GM18861 (cell line): ENCODE measurements at regions not wholly inside any gene's neighbourhood (a gene's known extent, or its start where the extent isn't known, plus 50 kb on each side); places are given as distances from the start of the nearest gene placed in this dataset.

Experiments
- ATAC-seq: cut with Tn5 transposase; IDR thresholded peaks from one replicate; pipeline ENCODE4 v1.9.1; 2021; ENCODE audit not compliant: unreplicated experiment

DNA sequence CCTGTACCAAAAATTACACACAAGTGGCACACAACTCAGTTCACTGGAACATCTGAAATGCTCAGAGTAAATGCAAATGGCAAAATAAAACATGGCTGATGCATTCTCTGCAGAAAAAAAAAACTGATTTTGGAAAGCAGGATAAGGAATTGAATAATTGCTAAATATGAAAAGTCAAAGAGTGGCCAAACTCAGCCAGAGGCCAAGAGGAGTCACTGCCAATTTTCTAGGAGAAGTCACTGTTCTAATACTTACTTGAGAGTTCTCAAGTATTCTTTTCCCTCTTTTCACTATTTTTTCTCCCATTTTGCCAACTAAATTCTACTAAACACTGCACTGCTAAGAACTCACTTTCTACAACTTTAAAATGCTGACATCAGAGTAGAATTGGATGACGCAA, 1018.6 kb downstream of the TUSC7 start:
- ATAC-seq: no peak

- no peak for ATAC-seq
Measured at GRCh38 chr3:117734496-117734895, 1024.9 kb downstream of the TUSC7 start.

DNA sequence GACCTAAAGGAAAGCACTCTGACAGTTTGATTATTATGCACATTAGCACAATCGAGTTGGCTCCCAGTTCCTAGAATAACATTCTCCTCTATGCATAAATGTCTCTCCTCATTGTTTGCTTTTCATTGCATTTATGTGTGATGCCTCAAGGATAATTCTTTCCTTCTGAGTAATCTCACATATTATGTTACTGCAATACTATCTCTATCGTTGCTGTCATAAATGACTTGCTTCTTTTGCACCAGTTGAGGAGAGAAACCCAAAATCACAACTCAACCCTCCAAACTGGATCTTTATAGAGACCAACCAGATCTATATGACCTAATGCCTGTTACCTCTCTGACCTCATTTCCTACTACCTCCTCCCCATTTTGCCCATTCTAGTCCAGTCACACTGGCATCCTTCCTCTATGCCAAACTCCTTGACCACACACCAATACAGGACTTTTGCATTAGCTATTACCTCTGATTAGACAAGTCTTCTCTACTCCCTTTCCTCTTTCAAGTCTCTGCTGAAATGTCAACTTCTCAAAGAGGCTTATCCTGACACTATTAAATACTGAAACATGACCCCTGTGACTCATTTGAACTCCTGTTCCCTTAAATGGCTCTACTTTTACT, 1026.0 kb downstream of the TUSC7 start:
- ATAC-seq: no peak

GRCh38 chr3:117736846-117737245, 1027.3 kb downstream of the TUSC7 start:
- no peak for ATAC-seq

GRCh38 chr3:117743993-117744392, 1034.4 kb downstream of the TUSC7 start:
- no peak for ATAC-seq

- ATAC-seq: no peak
Measured at GRCh38 chr3:117744935-117745334, 1035.4 kb downstream of the TUSC7 start.

DNA sequence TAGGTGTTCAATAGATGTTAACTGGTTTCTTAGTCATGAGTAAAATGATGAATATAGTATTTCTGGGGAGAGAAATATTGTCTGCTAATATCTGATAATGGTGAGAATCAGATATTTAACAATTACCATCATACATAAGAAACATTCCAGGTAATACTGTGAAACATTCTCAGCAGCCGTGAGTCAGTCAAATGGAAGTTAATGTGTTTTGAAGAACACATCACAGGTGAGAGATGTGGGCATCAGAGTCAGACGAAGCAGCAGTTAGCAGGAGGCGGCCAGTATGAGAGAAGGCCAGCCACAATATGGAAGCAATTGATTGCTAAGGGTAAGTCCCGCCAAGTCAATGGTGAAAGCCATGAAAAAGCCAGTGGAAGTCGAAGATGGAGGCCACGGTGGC, 1035.9 kb downstream of the TUSC7 start:
- no peak for ATAC-seq

GRCh38 chr3:117746066-117746465, 1036.5 kb downstream of the TUSC7 start:
- no peak for ATAC-seq

- ATAC-seq: no peak
Measured at GRCh38 chr3:117748131-117748530, 1038.6 kb downstream of the TUSC7 start.

- ATAC-seq: no peak
Measured at GRCh38 chr3:117750674-117751269, 1041.2 kb downstream of the TUSC7 start.

- ATAC-seq: no peak
Measured at GRCh38 chr3:117751651-117752050, 1042.1 kb downstream of the TUSC7 start.

- ATAC-seq: no peak
Measured at GRCh38 chr3:117752984-117753717, 1043.6 kb downstream of the TUSC7 start.

DNA sequence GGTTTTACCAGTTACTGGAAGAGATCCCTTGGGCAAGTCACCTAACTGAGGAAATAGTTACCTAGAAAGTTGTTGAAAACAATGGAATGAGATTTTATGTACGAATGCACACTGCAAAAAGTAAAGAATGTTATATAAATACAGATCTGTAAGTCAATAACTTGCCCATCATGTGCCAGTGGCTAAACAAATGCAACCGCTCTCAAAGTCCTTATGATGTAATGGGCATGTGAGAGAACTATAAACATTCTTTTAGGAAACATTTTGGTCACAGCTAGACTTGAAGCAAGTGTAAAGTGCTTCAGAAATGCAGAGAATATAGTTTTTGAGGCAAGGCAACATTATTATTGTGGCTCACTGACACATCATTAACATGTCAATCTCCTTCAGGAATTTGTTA, 1044.5 kb downstream of the TUSC7 start:
- no peak for ATAC-seq

GRCh38 chr3:117754841-117755240, 1045.3 kb downstream of the TUSC7 start:
- no peak for ATAC-seq

GRCh38 chr3:117756563-117756962, 1047.0 kb downstream of the TUSC7 start:
- no peak for ATAC-seq

- no peak for ATAC-seq
Measured at GRCh38 chr3:117761703-117762620, 1052.4 kb downstream of the TUSC7 start.

- no peak for ATAC-seq
Measured at GRCh38 chr3:117762621-117763037, 1053.0 kb downstream of the TUSC7 start.

DNA sequence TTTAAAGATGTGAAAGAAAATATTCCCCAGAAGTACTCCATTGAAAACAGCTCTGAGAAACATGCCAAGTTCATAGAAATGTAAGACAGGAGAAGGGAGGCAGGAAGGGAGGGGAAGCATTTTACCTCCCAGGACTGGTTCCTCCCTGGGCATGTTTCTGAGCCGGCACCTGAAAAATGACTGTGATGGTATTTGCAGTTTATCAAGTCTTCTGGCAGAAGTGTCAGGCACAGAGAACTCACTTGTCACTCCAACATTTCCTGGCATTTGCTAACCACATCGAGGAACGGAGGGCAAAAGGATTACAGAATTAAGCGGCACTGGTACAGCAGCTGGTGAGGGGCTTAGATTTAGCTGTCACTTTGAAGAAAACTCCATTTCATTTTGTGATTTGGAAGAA, 1054.0 kb downstream of the TUSC7 start:
- no peak for ATAC-seq

DNA sequence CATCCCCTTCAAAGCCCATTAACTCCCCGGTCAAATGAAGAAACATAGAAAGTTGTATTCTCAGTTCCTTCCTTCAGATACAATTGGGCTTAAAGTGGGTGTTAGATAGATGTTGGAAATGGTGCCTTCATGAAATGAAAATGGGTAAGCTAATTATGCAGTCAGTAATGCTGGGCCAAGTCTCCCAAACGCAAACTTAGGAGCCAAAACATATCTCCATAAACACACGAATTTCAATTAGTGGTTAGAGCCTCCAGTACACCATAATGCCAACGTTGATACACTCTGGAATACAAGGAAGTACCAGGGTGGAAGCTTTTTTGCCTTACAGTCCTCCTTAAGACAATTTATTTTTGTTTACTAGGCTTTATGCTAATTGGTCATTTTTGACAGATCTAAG, 1059.0 kb downstream of the TUSC7 start:
- ATAC-seq: no peak

DNA sequence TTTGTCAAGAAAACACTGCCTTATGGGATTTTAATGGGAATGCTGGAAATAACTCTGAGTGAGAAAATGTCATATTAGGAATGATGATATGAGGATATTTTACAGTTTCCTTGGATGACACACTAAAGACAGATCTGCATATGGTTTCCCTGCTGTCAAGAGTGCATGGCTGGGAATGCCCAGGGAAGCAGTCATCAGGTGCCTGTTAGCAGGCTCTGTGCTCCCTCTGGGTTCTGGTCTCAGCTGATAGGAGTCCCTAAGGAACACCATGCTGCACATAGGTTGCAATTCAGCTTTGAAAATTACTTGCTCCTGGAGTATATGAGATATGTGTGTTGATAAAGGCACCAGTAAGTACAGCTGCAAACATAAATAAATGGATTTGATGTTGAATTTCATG, 1064.6 kb downstream of the TUSC7 start:
- ATAC-seq: no peak

- no peak for ATAC-seq
Measured at GRCh38 chr3:117786349-117786748, 1076.8 kb downstream of the TUSC7 start.
